Activated CD4-positive, alpha-beta T cell treated with anti-CD3 and anti-CD28 coated beads, Interleukin-10, Interleukin-2, amounts not matched to agents 100 ng/mL and 50 ng/mL, durations not matched to agents 16 hours and 8 hours (primary cell): ENCODE measurements at regions not wholly inside any gene's neighbourhood (a gene's known extent, or its start where the extent isn't known, plus 50 kb on each side); places are given as distances from the start of the nearest gene placed in this dataset.
"Not testable (repeated sequence)": the region's sequence is repeated elsewhere in the genome, so short reads cannot be mapped to it uniquely, and the experiment has no call there.

ENCODE experiments used
- DNase-seq: peaks from one replicate; pipeline ENCODE4 v3.0.0-alpha.2; 2020

DNA sequence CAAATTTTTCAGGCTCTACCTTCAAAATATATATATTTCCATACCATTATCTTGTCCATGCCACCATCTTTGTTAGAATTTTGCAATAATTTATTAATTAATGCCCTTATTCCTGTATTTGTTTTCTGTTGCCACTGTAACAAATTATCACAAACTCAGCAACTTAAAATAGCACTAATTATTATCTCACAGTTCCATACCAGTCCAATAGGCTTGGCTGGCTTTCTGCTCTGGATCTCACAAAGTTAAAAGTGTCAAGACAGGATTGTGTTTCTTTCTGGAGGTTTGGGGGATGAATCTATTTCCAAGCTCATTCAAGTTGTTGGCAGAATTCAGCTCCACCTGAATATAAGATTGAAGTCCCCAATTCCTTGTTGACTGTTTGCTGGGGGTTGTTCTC is 58.6 kb upstream of the SLC38A4 start:
- no peak for DNase-seq

DNA sequence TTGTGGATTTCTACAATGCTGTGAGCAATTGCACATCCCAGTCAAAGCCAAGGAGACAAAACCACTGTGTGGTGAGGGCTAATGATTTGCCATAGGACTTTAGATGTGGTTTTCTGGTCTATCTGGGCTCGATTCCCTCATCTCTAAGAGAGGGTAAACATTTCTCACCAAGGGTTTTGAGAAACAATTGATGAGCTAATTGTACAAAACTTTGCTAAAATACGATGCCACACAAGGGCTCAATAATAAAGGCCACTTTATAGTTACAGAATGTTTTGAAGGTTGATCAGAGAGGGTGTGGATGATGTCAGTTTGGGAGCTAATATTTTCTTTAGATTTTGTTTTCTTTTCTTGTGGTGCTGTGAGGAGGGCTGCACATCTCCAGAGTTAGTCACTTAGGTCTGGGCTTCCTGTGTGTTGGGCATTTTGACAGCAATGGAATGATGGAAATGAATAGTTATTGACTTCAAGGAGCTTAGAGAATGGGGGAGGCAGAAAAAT is 60.8 kb upstream of the SLC38A4 start:
- no peak for DNase-seq

DNA sequence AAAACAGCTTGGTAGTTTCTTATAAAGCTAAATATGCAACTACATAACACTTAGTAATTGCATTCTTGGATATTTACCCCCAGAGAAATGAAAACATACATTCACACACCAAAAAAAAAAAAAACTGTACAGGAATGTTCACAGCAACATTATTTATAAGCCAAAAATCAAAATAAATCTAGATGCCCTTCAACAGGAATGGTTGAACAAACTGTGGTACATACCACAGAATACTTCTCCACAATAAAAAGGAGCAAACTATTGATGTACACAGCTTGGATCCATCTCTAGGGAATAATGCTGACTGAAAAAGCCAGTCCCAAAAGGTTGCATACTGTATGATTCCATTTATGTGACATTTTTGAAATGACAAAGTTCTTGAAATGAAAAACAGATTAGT is 62.1 kb upstream of the SLC38A4 start:
- no peak for DNase-seq

DNA sequence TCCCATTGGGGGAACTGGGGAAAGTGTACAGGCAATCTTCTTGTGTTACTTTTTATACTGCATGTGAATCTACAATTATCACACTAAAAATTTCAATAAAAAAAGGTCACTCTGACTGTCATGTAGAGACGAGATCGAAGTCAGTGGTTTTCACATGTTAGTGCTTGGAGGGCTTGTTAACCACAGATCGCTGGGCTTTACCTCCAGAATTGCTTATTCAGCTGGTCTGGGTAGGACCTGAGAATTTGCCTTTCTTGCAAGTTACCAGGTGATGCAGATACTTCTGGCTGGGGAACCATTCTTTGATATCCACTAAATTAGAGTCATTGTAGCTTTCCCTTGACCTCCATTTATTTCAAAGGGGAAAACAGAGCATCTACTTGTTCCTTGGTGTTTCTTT is 62.8 kb upstream of the SLC38A4 start:
- no peak for DNase-seq

DNA sequence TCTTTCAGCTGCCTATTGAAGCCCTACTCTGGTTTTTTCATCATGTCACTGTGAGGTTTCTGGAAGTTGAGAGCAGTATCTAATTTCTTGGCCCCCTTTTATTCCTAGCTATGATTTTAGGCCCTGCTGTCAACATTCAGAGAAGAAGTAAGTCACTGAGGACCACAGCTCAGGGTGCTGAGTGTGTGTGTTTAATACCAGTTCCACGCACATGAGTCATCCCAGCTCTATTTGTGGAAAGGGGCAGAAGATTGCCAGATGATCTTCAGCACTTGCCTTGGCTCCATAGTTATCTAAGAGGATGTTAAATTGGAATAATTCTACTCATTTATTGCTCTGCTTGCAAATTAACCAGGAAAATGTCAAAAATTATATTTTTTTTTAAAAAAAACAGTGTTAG is 65.5 kb upstream of the SLC38A4 start:
- no peak for DNase-seq

DNA sequence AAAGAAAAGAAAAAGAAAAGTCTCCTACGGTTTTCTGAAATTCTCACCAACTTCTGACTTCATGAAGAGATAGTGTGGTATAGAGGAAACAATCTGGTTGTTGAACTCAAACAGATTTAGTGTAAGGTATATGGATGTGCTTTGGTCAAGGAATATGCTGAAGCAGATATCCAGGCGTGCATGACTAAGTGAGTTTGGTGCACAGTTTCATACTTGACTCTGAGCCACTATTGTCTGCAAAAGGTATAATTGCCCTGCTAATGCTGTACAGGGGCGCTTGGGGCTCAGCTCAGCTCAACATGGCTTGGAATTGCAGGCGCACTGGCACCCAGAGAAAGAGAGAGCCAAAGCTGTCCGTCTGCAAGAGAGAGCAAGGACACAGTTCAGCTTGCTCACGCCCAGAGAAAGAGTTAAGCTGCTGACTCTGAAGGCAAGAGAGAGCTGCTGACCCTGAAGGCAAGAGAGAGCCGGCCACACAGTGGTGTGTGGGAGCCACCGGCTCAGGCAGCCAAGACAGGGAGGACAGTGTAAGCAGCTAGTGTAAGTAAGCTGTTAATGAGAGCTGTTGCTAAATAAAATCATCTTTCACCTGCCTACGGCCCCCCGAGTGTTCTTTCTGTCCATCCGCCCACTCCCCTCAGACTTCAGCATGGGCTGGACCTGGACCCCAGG is 66.4 kb upstream of the SLC38A4 start:
- DNase-seq: no peak

DNA sequence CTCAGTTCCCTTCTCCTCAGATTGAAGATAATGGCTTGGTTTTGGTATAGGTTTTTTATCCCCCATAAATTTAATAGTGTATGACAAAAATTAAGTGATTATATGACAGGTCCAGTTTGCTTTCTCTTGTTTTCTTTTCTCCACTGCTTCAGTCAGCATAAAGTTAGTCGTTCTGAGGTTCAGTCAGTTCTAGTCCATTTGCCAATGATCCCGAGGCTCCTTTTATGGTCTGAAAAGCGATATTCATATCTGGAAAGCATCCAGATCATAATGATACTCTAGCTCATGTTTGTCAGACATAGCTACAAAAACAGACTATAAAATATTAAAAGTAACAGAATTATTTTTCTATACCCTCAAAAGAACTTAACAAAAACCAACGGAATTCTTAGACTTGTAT is 67.1 kb upstream of the SLC38A4 start:
- no peak for DNase-seq

DNA sequence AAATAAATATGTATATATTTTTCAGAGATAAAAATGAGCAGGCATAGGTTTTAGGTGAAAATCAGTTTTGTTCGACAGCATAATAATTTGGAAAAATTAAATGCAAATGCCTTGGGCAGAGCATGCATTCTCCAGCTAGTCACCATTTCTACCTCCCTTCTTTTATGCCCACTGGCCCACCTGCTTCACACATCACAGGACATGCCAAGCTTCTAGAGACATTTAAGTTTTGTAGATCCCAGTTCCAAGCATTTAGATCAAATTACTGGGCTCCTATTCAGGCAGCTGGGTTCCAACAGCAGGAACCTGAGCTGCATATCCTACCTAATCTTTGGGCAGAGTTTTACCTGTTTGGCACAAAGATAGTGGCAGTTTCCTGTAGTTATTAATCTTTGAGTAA is 67.6 kb upstream of the SLC38A4 start:
- DNase-seq: no peak

DNA sequence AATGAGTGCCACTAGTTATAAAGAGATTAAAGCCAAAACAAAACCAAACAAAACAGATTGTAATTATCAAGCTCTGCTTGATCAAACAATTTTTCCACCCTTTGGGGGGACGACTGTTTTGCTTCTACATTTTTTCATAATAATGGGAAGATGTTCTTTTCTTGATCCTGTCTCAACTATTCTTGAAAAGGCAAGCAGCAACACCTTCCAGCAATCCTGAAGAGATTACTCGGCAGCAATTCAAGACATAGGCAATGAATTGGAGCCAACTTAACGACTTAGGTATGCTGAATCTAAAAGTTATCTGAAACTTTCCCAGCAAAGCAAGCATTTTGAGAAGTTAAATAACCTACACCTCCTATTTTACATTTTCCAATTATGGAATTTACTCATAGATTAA is 69.9 kb upstream of the SLC38A4 start:
- DNase-seq: no peak

DNA sequence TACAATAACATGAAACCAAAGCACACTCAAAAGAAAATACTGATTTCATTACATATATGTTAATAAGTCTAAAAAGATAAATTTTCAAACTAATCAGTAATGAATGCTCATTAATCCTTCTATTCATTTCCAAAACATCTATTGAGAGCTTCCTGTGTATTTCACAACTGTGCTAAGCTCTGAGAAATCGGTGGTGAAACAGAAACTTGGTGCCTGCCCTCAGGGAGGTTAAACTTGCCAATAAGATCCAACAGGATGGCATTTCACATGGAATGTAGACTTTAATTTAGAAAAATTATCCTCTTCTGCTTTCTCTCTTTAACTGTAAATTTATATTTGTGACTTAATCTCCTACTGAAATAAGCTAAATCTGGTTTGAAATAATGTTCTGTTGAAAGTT is 70.9 kb upstream of the SLC38A4 start:
- DNase-seq: no peak

DNA sequence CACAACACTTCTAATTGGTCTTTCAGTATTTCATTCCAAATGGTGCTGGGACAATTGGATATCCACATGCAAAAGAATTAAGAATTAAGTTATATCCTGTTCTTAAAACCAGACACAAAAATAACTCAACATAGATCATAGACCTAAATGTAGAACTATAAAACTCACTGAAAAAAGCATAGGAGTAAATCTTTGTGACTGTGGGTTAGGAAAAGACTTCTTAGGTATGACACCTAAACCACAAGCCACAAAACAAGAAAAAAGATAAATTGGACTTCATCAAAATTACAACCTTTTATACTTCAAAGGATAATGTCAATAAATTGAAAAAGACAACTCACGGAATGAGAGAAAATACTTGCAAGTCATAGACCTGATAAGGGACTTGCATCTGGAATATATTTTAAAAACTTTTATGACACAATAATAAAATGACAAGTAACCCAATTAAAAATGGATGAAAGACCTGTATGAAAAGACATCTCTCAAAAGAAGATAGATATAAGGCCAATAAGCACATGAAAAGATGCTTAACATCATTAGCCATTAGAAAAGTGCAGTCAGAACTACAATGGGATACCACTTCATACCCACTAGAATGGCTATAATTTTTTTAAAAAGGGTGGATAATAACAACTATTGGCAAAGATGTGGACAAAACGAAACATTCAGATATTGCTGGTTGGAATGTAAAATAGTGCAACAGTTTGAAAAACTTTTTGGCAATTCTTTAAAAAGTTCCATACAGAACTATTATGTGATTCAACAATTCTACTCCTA is 72.5 kb upstream of the SLC38A4 start:
- no peak for DNase-seq

DNA sequence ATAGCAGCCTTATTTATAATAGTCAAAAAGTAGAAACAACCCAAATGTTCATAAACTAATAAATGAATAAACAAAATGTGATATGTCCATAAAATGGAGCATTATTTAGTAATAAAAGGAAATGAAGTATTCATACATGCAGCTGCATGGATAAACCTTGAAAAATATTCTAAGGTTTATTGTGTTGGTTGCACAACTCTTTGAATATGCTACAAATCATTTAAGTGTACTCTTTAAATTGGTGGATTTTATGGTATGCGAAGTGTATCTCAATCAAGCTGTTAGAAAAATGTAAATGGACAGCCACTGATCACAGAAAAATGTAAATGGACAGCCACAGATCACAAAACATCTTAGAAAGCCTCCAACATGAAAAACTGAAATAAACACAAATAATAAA is 73.2 kb upstream of the SLC38A4 start:
- DNase-seq: no peak

DNA sequence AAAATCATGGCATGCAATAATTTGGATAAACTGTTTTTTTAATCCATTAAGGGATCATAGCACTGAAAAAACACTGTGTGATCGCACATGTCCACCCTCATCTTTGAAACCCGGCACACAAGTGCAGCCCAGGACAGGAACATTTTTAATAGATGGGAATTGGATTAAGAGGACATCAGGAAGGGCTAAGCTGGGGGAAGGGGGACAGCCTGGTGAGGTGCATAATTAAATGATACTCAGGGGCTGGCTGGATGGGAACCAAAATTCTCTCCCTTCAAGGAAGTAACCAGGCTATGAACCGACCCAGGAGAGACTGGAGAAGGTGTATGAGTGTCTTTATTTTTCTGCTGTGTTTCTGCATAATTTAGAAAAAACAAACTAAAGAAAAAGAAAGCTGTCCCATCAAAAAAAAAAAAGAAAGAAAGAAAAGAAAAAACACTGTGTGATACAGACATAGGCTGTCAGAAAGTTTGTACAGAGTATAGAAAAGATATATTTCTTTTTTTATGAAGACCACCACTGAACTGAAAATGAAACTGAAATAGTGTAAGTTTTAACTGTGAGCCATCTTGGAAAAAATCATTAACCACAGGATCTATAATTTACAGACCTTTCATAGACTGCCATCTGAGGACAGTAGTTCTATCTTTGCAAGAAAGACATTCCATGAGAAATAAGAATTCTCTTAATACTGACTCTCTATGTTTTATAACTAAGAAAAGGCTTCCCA is 75.1 kb upstream of the SLC38A4 start:
- DNase-seq: no peak

DNA sequence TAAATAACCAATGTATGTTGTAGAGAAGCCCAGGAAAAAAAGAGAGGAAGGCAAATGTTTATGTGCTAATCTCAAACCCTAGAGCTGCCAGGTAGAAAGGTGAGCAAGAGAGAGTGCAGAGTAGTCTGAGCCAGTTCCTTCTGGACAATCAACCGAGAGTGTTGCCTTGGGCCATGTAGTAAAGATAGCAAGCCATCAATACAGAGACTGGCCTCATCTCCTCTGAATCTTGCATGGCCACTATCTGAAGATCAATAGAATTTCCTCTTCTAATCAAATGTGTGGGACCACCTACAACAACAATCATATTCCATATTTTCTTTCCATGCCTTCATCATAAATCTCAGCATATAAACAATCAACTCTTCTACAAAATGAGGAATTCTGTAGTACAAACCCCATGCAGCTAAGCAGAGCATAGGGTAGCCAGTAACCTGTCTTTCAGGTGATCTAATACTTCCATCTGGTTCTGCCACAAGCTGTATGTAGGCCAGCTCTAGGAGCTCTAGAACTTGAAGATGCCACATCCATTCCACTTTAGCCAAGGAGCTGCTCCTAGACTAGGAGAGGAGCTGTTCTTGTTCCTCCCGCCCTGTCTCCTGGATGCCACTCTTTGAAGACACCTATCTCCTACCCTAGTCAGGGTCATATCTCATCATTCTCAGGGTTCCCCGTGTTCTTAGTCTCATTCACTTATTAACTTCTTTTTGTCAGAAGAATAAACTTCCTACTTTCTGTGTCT is 75.8 kb upstream of the SLC38A4 start:
- DNase-seq: no peak

DNA sequence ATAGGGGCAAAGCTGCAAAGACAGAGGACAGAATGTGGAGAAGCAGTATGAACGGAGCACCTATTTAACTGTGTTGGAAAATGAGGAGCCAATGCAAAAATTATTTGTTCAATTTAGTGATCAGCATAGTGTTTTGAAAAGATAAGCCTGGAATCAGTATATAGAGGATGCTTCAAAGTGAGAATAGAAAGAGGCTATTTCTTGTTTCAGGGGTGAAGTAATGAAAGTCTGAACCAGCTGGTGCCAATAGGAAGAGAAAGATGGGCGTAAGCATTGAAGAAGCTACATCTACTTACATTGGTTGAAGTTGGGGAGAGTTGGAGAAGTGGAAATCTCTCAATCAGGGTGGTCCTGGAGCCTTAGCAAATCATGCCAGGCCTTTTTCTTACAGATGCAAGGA is 77.3 kb upstream of the SLC38A4 start:
- DNase-seq: no peak

DNA sequence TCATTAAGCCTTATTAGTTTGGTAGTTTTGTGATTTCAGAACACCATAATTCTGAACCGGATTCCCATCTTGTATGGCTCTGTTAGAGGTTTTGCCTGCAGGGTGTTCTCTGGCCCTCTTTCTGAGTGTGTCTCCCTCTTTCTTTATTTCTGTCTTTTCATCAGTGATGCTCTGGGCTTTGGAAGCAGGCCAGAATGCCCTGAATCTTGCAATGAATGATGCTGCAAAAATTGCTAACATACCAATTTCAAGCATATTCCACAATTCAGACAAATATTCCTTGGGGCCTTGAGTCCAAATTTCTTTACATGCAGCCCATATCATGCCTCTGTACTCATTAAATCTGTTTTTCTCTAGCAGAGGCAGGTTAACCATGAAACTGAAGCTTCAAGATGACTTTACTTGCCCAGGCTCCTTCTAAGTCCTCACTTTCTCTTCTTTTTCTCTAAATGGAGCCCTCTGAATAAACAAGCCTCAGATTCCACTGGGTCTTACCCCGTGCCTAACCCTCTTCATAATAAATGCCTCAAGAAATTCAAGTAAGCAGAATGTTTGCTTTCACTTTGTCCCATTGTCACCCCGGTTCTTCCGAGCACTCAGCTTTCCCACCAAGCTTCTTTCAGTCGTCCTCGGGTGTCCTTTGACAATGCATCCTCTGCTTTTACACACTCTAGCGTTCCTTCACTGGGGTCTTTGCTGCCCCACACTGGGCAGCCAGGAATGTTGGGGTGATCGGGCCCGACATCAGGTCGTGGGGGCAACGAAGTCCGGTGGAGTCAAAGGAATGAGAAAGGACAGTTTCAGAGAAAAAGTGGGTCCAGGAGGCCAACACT is 78.8 kb upstream of the SLC38A4 start:
- no peak for DNase-seq

DNA sequence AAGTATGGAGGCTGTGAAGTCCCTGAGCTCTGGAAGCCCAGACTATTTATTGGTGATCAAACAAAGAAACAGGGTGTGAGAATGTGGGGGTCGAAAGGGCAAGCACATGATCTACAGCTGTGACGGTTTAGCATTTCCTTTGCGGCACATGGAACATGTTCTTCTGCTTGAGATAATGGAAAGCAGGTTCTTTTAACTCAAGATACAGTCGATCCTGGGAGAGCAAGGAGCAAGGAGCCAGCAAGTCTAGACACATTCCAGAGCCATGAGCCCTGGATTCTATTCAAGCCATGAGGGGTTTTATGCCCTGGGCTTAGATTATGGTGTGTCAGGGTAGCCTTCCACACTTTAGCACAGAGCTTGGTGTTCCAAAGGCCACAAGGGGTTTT is 79.4 kb upstream of the SLC38A4 start:
- DNase-seq: not testable (repeated sequence)

DNA sequence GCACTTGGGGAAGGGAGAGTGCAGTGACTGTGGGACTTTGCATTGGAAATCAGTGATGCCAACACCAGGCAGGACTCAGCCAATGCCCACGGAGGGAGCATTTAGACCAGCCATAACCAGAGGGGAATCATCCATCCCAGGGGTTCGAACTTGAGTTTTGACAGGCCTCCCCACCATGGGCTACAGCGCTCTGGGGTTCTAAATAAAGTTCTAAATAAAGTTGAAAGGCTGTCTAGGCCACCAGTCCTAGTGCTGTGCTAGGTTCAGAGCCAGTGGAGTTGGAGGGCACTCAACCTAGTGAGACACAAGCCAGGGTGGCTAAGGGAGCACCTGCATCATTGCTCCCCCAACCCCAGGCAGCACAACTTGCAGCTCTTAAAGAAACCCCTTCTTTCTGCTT is 82.0 kb upstream of the SLC38A4 start:
- no peak for DNase-seq

DNA sequence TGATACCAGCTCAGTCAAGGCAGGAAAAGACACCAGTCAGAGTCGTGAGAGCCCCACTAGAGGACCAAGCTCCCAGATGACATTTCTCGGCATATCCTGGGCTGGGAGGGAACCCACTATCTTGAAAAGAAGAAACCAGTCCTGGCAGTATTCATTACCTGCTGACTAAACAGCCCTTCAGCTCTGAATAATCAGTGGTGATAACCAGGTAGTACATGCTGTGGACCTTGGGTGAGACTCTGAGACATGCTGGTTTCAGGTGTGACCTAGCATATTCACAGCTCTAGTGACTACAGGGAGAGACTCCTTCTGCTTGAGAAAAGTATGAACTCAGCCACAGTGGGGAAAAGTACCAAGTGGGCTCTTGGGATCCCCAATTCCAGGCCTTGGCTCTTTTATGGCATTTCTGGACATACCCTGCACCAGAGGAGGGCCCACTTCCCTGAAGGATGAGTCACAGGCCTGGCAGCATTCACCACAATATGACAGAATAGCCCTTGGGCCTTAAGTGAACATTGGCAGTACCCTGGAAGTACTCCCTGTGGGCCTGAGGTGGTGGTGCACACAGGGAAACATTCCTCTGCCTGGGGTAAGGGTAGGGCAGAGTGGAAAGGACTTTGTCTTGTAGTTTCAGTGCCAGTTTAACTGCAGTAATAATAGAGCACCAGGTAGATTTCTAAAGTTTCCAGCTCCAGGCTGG is 82.6 kb upstream of the SLC38A4 start:
- no peak for DNase-seq

DNA sequence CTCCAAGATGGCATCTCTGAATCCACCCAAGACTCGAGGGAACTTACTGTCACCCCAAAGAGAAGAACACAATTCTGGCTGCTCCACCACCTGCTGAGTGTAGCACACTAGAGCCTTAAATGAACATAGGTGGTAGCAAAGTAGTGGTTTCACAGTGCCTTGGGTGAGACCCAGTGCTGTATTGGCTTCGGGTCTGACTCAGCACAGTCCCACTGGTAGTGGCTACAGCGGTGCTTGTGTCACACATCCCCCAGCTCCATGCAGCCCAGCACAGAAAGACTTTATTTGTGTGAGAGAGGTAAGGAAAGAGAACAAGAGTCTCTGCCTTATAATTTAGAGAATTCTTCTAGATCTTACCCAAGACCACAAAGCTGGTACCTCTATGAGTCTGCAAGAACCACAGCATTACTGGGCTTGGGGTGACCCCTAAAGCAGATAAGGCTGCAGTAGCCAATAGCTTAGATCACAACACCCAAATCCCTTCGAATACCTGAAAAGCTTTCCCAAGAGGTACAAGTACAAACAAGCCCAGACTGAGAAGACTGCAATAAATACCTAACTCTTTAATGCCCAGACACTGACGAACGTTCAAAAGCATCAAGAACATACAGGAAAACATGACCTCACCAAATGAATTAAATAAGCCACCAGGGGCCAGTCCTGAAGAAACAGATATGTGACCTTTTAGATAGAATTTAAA is 83.3 kb upstream of the SLC38A4 start:
- DNase-seq: peak; percentile 22

DNA sequence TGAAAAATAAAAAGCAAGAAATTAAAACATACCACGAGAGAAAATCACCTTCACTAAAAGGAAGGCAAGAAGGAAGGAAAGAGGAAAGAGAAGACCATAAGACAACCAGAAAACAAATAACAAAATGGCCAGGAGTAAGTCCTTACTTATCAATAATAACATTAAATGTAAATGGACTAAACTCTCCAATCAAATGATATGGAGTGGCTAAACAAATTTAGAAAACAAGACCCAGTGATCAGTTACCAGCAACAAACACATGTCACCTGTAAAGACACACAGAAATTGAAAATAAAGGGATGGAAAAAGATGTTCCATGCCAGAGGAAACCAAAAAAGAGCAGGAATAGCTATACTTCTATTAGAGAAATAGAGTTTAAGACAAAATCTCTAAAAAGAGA is 85.0 kb upstream of the SLC38A4 start:
- DNase-seq: no peak
